Heart right ventricle (tissue), 16 donors: ENCODE measurements at regions not wholly inside any gene's neighbourhood (a gene's known extent, or its start where the extent isn't known, plus 50 kb on each side); places are given as distances from the start of the nearest gene placed in this dataset.

ENCODE experiments used
- ATAC-seq, 8 donors: fragments of 200-7000 bp; cut with Tn5 transposase; one replicate each; pipeline ENCODE4 v1.9.1; 2020; ENCODE audit warnings: mild to moderate bottlenecking in 8 of 8, moderate library complexity in 8 of 8, moderate number of reproducible peaks in 1 of 8
- DNase-seq, 2 donors: peaks; one replicate each; pipeline ENCODE4 v3.0.0-alpha.2; 2020
- H3K27ac ChIP-seq, 10 donors: fragments of 200-600 bp; sonication (generic) in 2 of 10; one replicate each; pipeline versions ENCODE4 v1.5.0 to v1.8.0; 2020 to 2022; ENCODE audit warnings: mild to moderate bottlenecking in 3 of 10
- H3K27me3 ChIP-seq, 7 donors: fragments of 200-600 bp; one replicate each; pipeline ENCODE4 v1.8.0; 2021 to 2022; ENCODE audit warnings: mild to moderate bottlenecking in 2 of 7
- H3K36me3 ChIP-seq, 9 donors: fragments of 200-600 bp; sonication (generic) in 1 of 9; one replicate each; pipeline versions ENCODE4 v1.5.0 to v1.8.0; 2020 to 2022; ENCODE audit warnings: mild to moderate bottlenecking in 2 of 9
- H3K4me1 ChIP-seq, 9 donors: fragments of 200-600 bp; sonication (generic) in 1 of 9; one replicate each; pipeline versions ENCODE4 v1.5.0 to v1.8.0; 2020 to 2022; ENCODE audit warnings: mild to moderate bottlenecking in 4 of 9
- H3K4me3 ChIP-seq, 10 donors: fragments of 200-600 bp; sonication (generic) in 2 of 10; one replicate each; pipeline versions ENCODE4 v1.5.0 to v1.8.0; 2020 to 2022; ENCODE audit warnings: mild to moderate bottlenecking in 7 of 10, moderate library complexity in 2 of 10
- H3K9me3 ChIP-seq, 11 donors: fragments of 200-600 bp in 10 of 11; sonication (generic) in 2 of 11; one replicate each; pipeline versions ENCODE4 v1.5.0 to v1.8.0; 2013 to 2022; ENCODE audit warnings: mild to moderate bottlenecking in 2 of 11, control low read depth in 1 of 11, moderate library complexity in 1 of 11
- WGBS, 2 donors: extraction: QIAGEN DNeasy Blood & Tissue Kit; methylation state at CpG; one replicate each; pipeline ENCODE4 v1.1.7; 2013; ENCODE audit warnings: inconsistent platforms in 1 of 2; 5-methylcytosine and 5-hydroxymethylcytosine counted together
- intact Hi-C, 10 donors: fragments of 100-400 bp; cut with DNase I; formaldehyde crosslinking; loops; one replicate each; pipeline versions ENCODE4 v1.11.1 to v1.14.2; 2022
- TF ChIP-seq, protein P1 (sequence below), 9 donors: fragments of 200-600 bp; sonication (generic) in 2 of 9; IDR thresholded peaks; one replicate each; pipeline versions ENCODE4 v1.5.0 to v1.8.0; 2021 to 2022; ENCODE audit warnings: antibody characterized with exemption in 9 of 9, mild to moderate bottlenecking in 5 of 9, moderate library complexity in 1 of 9
- donor health status: Arrhythmogenic right ventricular cardiomyopathy.
- donor health status: ischemic (EF 13 %, LVEDD 7.1; RV severe dilation, severe dysfunction).
- donor health status: healthy with polysubstance abuse.
- donor health status: DM: no; HTN: yes; CAD: no.
- donor health status: DM: no; HTN: no; CAD: no.
- donor health status: ischemic (EF 25% LVEDD 6.9; RV normal size, moderate dysfunction).
- donor health status: ischemic (EF 25% LVEDD 5.7; RV mildly dilated, moderate dysfunction).
- donor health status: healthy.
- donor health status: DM: yes; HTN: yes; CAD: no.
- donor health status: Ischemic cardiomyopathy.
- donor health status: ischemic (EF 35%, LVEDD 5.7; RV mildly dilated, moderate dysfunction).
- donor health status: nonischemic (EF 11% LVEDD 7.7; RV severe dilation, severe dysfunction).
- donor health status: DM: yes; HTN: yes; CAD: no.
- donor health status: PGD.
- donor health status: ischemic (EF 29% LVEDD 5.4; RV normal size, mild dysfunction).
- donor health status: nonischemic (EF 23%, LVEDD 6.1; RV moderate dilation, normal function).

GRCh38 chr5:89286320-89286719, 403.3 kb upstream of the MEF2C start:
- Histone ChIP-seq H3K27me3 (no peaks in the 10 kb centered on the region), H3K4me3 (no peak overlapping the region), H3K36me3 (no peaks in the 10 kb centered on the region), H3K27ac (no peak overlapping the region), H3K4me1 (no peaks in the 10 kb centered on the region), H3K9me3 (no peaks in the 10 kb centered on the region)
- TF ChIP-seq, protein P1, sequence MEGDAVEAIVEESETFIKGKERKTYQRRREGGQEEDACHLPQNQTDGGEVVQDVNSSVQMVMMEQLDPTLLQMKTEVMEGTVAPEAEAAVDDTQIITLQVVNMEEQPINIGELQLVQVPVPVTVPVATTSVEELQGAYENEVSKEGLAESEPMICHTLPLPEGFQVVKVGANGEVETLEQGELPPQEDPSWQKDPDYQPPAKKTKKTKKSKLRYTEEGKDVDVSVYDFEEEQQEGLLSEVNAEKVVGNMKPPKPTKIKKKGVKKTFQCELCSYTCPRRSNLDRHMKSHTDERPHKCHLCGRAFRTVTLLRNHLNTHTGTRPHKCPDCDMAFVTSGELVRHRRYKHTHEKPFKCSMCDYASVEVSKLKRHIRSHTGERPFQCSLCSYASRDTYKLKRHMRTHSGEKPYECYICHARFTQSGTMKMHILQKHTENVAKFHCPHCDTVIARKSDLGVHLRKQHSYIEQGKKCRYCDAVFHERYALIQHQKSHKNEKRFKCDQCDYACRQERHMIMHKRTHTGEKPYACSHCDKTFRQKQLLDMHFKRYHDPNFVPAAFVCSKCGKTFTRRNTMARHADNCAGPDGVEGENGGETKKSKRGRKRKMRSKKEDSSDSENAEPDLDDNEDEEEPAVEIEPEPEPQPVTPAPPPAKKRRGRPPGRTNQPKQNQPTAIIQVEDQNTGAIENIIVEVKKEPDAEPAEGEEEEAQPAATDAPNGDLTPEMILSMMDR (IDR thresholded peaks at IDR 0.05) = no peak
- WGBS, 2 donors = 97% methylated on average over 3 of the region's 3 CpGs
- DNase-seq = no peak
- no peak for ATAC-seq
- intact Hi-C loops = no loop called here

DNA sequence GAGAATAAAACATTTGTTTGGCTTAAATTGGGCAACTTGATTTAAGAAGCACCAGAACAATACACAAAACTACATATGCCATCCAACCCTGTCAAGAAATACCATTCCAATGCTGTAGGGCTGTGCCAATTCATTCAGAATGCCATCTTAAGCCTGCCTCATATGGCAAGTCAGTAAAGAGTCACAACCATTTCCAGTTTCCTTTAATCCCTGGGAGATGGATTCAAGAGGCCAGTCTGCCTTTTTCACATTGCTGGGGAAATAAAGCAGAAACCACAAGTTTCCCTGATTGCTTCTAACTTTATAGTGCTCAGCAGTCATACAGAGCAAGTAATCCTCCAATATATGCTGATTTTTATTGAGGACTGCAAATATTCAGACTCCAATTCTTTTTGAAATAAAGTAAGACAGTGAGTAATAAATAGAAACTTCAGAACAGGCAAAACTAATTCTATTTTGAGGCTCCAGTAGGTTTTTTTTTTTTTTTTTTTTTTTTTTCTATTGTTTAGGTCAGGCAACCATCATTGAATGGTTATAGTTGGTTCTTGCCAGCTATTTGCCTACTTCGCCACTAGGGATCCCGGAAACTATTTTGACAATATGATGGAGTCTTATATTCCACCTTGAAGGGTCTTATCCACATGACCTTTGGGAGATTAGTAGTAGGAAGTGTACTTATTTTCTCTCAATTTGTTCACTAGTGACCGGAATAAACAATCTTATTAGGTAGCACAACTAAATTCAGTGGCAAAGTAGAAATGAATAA, 400.9 kb upstream of the MEF2C start:
- no peak overlapping the region for H3K27ac ChIP-seq
- ATAC-seq (no peak), DNase-seq (no peak)
- TF ChIP-seq, protein P1 (IDR thresholded peaks at IDR 0.05) = no peak
- 91 to 96% methylated on average over 3 of the region's 3 CpGs for WGBS, 2 donors
- H3K4me3 ChIP-seq = no peak overlapping the region
- H3K27me3 ChIP-seq = no peaks in the 10 kb centered on the region
- H3K36me3 ChIP-seq = no peaks in the 10 kb centered on the region
- H3K9me3 ChIP-seq = no peaks in the 10 kb centered on the region
- H3K4me1 ChIP-seq = no peaks in the 10 kb centered on the region
- intact Hi-C loops = no loop called here

DNA sequence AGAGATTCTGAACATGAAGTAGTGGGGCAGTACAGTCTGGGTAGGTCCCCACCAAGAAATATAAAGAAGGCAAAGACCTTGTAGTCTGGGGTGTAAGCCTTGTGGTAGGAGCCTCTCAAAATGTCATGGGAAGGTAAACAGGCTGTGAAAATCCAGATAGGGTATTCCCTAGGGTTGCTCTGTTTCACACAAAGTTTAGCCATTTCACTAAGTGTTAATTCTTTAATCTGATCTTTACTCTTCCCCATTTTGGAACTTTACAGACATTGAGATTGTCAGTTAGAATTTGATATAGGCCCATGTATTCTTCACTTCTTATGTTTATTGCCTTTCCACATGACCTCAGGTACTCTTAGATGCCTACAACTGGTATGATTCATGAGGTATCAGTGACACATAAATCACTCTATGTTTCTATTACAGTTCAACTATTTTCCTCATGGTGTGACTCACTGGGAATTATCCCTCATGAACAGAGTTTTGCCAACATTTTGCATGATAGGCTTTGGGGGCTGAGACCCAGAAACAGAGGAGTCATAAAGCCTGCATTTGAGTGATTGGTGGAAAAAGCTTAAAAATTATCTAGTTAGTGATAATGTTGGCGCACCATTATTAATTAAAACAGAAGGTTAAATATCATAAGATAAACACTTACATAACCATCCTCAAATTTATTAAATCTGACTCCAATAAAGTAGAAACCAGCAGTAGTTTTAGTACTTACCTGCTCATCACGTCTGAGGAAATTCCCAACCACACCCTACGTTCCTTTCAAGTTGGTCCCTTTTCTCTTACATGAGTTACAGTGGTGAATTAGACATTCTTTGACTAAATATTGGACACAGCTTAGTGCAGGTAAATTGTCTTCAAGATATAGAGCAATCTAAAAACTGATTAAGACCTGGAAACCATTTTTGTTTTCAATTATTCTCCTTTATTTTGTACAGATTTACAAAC, 399.8 kb upstream of the MEF2C start:
- no peak for DNase-seq
- H3K36me3 ChIP-seq = no peaks in the 10 kb centered on the region
- H3K4me3 ChIP-seq = no peak overlapping the region
- intact Hi-C loops = no loop called here
- H3K9me3 ChIP-seq = no peaks in the 10 kb centered on the region
- WGBS, 2 donors = 94 to 96% methylated on average over 3 of the region's 3 CpGs
- no peak overlapping the region for H3K27ac ChIP-seq
- H3K27me3 ChIP-seq = no peaks in the 10 kb centered on the region
- TF ChIP-seq, protein P1 (IDR thresholded peaks at IDR 0.05) = no peak
- H3K4me1 ChIP-seq = no peaks in the 10 kb centered on the region
- ATAC-seq = no peak

GRCh38 chr5:89281766-89282553, 399.0 kb upstream of the MEF2C start:
- 76 to 82% methylated on average over 3 of the region's 3 CpGs for WGBS, 2 donors
- no peak for ATAC-seq

More at GRCh38 chr5:89281766-89282553, 399.0 kb upstream of the MEF2C start:
- no peak overlapping the region for H3K27ac ChIP-seq
- TF ChIP-seq, protein P1 (IDR thresholded peaks at IDR 0.05) = no peak
- H3K9me3 ChIP-seq = no peaks in the 10 kb centered on the region
- H3K36me3 ChIP-seq = no peaks in the 10 kb centered on the region
- DNase-seq = no peak
- intact Hi-C loops = no loop called here
- H3K27me3 ChIP-seq = no peaks in the 10 kb centered on the region
- no peak overlapping the region for H3K4me3 ChIP-seq
- no peaks in the 10 kb centered on the region for H3K4me1 ChIP-seq
